K562 (cell line): ENCODE measurements at regions not wholly inside any gene's neighbourhood (a gene's known extent, or its start where the extent isn't known, plus 50 kb on each side); places are given as distances from the start of the nearest gene placed in this dataset.

Experiments
- ARID2 ChIP-seq: fragments of 450-650 bp; IDR thresholded peaks from 2 replicates; pipeline ENCODE4 v1.6.1; 2017; ENCODE audit warnings: antibody characterized with exemption, mild to moderate bottlenecking
- CBFA2T2 ChIP-seq: fragments of 450-650 bp; conservative IDR thresholded peaks from 2 replicates; pipeline ENCODE4 v1.6.1; 2017; ENCODE audit warnings: mild to moderate bottlenecking
- CBX1 ChIP-seq: sonication (generic); IDR thresholded peaks from 2 replicates; pipeline ENCODE4 v1.6.1; 2016; ENCODE audit warnings: antibody characterized with exemption, low read depth, mild to moderate bottlenecking
- CCNT2 ChIP-seq: IDR thresholded peaks from 2 replicates; pipeline ENCODE4 v1.6.1; 2011; ENCODE audit warnings: borderline replicate concordance, low read depth, mild to moderate bottlenecking, moderate library complexity, mixed read lengths, low read length; ENCODE audit not compliant: insufficient read length; ENCODE audit errors: extremely low read depth
- CEBPB ChIP-seq: fragments of 450-650 bp; IDR thresholded peaks from 2 replicates; pipeline ENCODE4 v1.6.1; 2016; ENCODE audit warnings: missing genetic modification characterization, missing compliant biosample characterization
- DACH1 ChIP-seq: fragments of 450-650 bp; IDR thresholded peaks from 2 replicates; pipeline ENCODE4 v1.6.1; 2018; ENCODE audit not compliant: partially characterized antibody
- DDX20 ChIP-seq: fragments of 450-650 bp; IDR thresholded peaks from 2 replicates; pipeline ENCODE4 v1.6.1; 2016; ENCODE audit warnings: missing genetic modification characterization, low read depth, mild to moderate bottlenecking, missing compliant biosample characterization, moderate library complexity
- FOS ChIP-seq: IDR thresholded peaks from 3 replicates; pipeline ENCODE4 v1.6.1; 2011; ENCODE audit not compliant: insufficient read length; ENCODE audit errors: extremely low read depth
- FOXK1 ChIP-seq: sonication (generic); formaldehyde crosslinking; IDR thresholded peaks from 2 replicates; pipeline ENCODE4 v1.8.0; 2022; ENCODE audit warnings: missing genetic modification reagents, mild to moderate bottlenecking, borderline replicate concordance
- HIVEP1 ChIP-seq: fragments of 250-450 bp; sonication (Bioruptor Pico); IDR thresholded peaks from 2 replicates; pipeline ENCODE4 v1.4.0; 2020; ENCODE audit warnings: mild to moderate bottlenecking
- KAT7 ChIP-seq: sonication (generic); formaldehyde crosslinking; IDR thresholded peaks from 2 replicates; pipeline ENCODE4 v1.8.0; 2022; ENCODE audit warnings: missing genetic modification reagents, mild to moderate bottlenecking, borderline replicate concordance
- KDM4B ChIP-seq, 2 experiments: fragments of 450-650 bp in 1 of 2; sonication (generic) in 1 of 2; IDR thresholded peaks; 2 replicates each; pipeline ENCODE4 v1.6.1; 2016 to 2017; ENCODE audit warnings: borderline replicate concordance in 2 of 2, antibody characterized with exemption in 1 of 2, low read depth in 1 of 2, mild to moderate bottlenecking in 1 of 2
- KLF10 ChIP-seq: fragments of 250-450 bp; sonication (Bioruptor Pico); IDR thresholded peaks from 2 replicates; pipeline ENCODE4 v1.6.1; 2021; ENCODE audit warnings: matching md5 sums
- L3MBTL2 ChIP-seq: fragments of 450-650 bp; IDR thresholded peaks from 2 replicates; pipeline ENCODE4 v1.6.1; 2016; ENCODE audit warnings: mild to moderate bottlenecking, moderate library complexity
- MED1 ChIP-seq: sonication (generic); formaldehyde crosslinking; IDR thresholded peaks from 2 replicates; pipeline ENCODE4 v1.8.1; 2023; ENCODE audit warnings: missing genetic modification reagents, borderline replicate concordance
- MEF2D ChIP-seq: conservative IDR thresholded peaks from 2 replicates; pipeline ENCODE4 v1.6.1; 2016; ENCODE audit warnings: low read depth, missing genetic modification characterization, missing compliant biosample characterization
- NCOR1 ChIP-seq: fragments of 450-650 bp; IDR thresholded peaks from 2 replicates; pipeline ENCODE4 v1.6.1; 2016; ENCODE audit warnings: mild to moderate bottlenecking, moderate library complexity
- NR2C2 ChIP-seq, 2 experiments: fragments of 200-800 bp in 1 of 2; sonication (Bioruptor generic) in 1 of 2; sonication (generic) in 1 of 2; formaldehyde crosslinking in 1 of 2; IDR thresholded peaks; 2 replicates each; pipeline versions ENCODE4 v1.6.1 to v1.8.0; 2016 to 2022; ENCODE audit warnings: mild to moderate bottlenecking in 1 of 2, missing compliant biosample characterization in 1 of 2, missing genetic modification characterization in 1 of 2, missing genetic modification reagents in 1 of 2
- PCBP1 ChIP-seq: fragments of 200-400 bp; formaldehyde crosslinking; IDR thresholded peaks from 2 replicates; pipeline ENCODE4 v1.6.1; 2018; ENCODE audit warnings: mild to moderate bottlenecking, low read depth, low read length; ENCODE audit not compliant: poor library complexity, severe bottlenecking
- POLR3A ChIP-seq: IDR thresholded peaks from 2 replicates; pipeline ENCODE4 v1.6.1; 2011; ENCODE audit warnings: borderline replicate concordance, mild to moderate bottlenecking, moderate library complexity; ENCODE audit not compliant: insufficient read length, insufficient read depth; ENCODE audit errors: extremely low read depth
- POU5F1 ChIP-seq: fragments of 150-350 bp; IDR thresholded peaks from 2 replicates; pipeline ENCODE4 v1.6.1; 2014; ENCODE audit warnings: borderline replicate concordance, low read length, low read depth, mild to moderate bottlenecking; ENCODE audit not compliant: partially characterized antibody
- RBM17 ChIP-seq: fragments of 200-400 bp; formaldehyde crosslinking; IDR thresholded peaks from 2 replicates; pipeline ENCODE4 v1.6.1; 2017; ENCODE audit warnings: low read depth, mild to moderate bottlenecking, low read length, borderline replicate concordance
- ZBTB7A ChIP-seq: IDR thresholded peaks from 2 replicates; pipeline ENCODE4 v1.6.1; 2011; ENCODE audit warnings: low read depth, mild to moderate bottlenecking, low read length, moderate library complexity, borderline replicate concordance; ENCODE audit not compliant: control insufficient read depth
- ZFX ChIP-seq: sonication (generic); formaldehyde crosslinking; IDR thresholded peaks from 2 replicates; pipeline ENCODE4 v1.8.0; 2022; ENCODE audit warnings: mild to moderate bottlenecking, missing genetic modification reagents, moderate library complexity
- ZNF3 ChIP-seq: fragments of 250-450 bp; sonication (Bioruptor Pico); IDR thresholded peaks from 2 replicates; pipeline ENCODE4 v1.5.0; 2021; ENCODE audit warnings: mild to moderate bottlenecking, moderate library complexity
- ZNF431 ChIP-seq: sonication (generic); formaldehyde crosslinking; IDR thresholded peaks from 2 replicates; pipeline ENCODE4 v1.8.0; 2022; ENCODE audit warnings: mild to moderate bottlenecking, missing genetic modification reagents
- ZNF436 ChIP-seq: fragments of 250-450, 450-650 bp; sonication (Bioruptor Pico); formaldehyde crosslinking; IDR thresholded peaks from 2 replicates; pipeline ENCODE4 v1.7.0; 2020; ENCODE audit warnings: mild to moderate bottlenecking
- ZZZ3 ChIP-seq: fragments of 450-650 bp; IDR thresholded peaks from 2 replicates; pipeline ENCODE4 v1.6.1; 2016; ENCODE audit warnings: antibody characterized with exemption, mild to moderate bottlenecking, moderate library complexity
- TF ChIP-seq, protein P1 (sequence below): sonication (generic); formaldehyde crosslinking; IDR thresholded peaks from 2 replicates; pipeline ENCODE4 v1.9.0; 2022; ENCODE audit warnings: mild to moderate bottlenecking, missing genetic modification reagents
- TF ChIP-seq, protein P2 (sequence below): sonication (generic); formaldehyde crosslinking; IDR thresholded peaks from 2 replicates; pipeline ENCODE4 v1.8.0; 2022; ENCODE audit warnings: missing genetic modification reagents, mild to moderate bottlenecking, moderate library complexity, borderline replicate concordance

GRCh38 chr16:85321509-85322271 lies 209.4 kb upstream of the CIBAR2 start (continued):
- no peak for TF ChIP-seq DDX20 (tag)
- TF ChIP-seq DACH1, result no peak
- no peak for TF ChIP-seq ZNF431
- no peak for TF ChIP-seq CBX1
- no peak for TF ChIP-seq RBM17
- TF ChIP-seq, protein P1, sequence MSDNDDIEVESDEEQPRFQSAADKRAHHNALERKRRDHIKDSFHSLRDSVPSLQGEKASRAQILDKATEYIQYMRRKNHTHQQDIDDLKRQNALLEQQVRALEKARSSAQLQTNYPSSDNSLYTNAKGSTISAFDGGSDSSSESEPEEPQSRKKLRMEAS (CRISPR knock-in tag), result peak; percentile 71
- no peak for TF ChIP-seq CEBPB
- no peak for TF ChIP-seq ARID2
- TF ChIP-seq MED1 (CRISPR knock-in tag), result no peak
- TF ChIP-seq POU5F1, result no peak
- no peak for TF ChIP-seq NCOR1
- no peak for TF ChIP-seq KDM4B (IDR thresholded peaks at IDR 0.05; ENCODE audit: borderline replicate concordance in 2 of 2, low read depth in 1 of 2)
- TF ChIP-seq ZFX (CRISPR knock-in tag), result no peak
- no peak for TF ChIP-seq PCBP1
- no peak for TF ChIP-seq CBFA2T2
- no peak for TF ChIP-seq FOS
- TF ChIP-seq FOXK1, result no peak
- TF ChIP-seq CCNT2, result no peak
- TF ChIP-seq KLF10 (CRISPR knock-in tag), result 0 out of 2 replicates have a peak, but pooled peaks have one; percentile 47
- no peak for TF ChIP-seq HIVEP1 (CRISPR knock-in tag)
- no peak for TF ChIP-seq POLR3A
- no peak for TF ChIP-seq NR2C2 (CRISPR knock-in tag; IDR thresholded peaks at IDR 0.05)
- TF ChIP-seq NR2C2 (tag; IDR thresholded peaks at IDR 0.05), result no peak
- TF ChIP-seq KAT7 (CRISPR knock-in tag), result no peak
- no peak for TF ChIP-seq L3MBTL2
- no peak for TF ChIP-seq ZZZ3
- TF ChIP-seq, protein P2, sequence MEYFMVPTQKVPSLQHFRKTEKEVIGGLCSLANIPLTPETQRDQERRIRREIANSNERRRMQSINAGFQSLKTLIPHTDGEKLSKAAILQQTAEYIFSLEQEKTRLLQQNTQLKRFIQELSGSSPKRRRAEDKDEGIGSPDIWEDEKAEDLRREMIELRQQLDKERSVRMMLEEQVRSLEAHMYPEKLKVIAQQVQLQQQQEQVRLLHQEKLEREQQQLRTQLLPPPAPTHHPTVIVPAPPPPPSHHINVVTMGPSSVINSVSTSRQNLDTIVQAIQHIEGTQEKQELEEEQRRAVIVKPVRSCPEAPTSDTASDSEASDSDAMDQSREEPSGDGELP (CRISPR knock-in tag), result peak; percentile 66; the same call in 1 of the 2 replicates
- TF ChIP-seq ZBTB7A, result no peak
- TF ChIP-seq MEF2D, result no peak
- no peak for TF ChIP-seq ZNF3 (CRISPR knock-in tag)
- no peak for TF ChIP-seq ZNF436
